PC-9 (cell line): ENCODE measurements at regions not wholly inside any gene's neighbourhood (a gene's known extent, or its start where the extent isn't known, plus 50 kb on each side); places are given as distances from the start of the nearest gene placed in this dataset.

ENCODE experiments used
- BruUV-seq: library from RNA; stranded (reverse); fragments of 400-500 nt; replicated peaks from 2 replicates; lab custom pipeline; 2021; lab: Mats Ljungman, UMichigan
- CTCF ChIA-PET: fragments of 300-600 bp; sonication (Branson Sonifier 250); formaldehyde crosslinking; loops from one replicate; lab custom pipeline; 2022; ENCODE audit warnings: antibody characterized with exemption; lab: Charles Lee
- POLR2A ChIA-PET: fragments of 300-600 bp; sonication (Branson Sonifier 250); formaldehyde crosslinking; loops from one replicate; lab custom pipeline; 2022; ENCODE audit warnings: antibody characterized with exemption; ENCODE audit not compliant: unreplicated experiment; lab: Charles Lee
- DNase-seq, 2 experiments: peaks; one replicate each; pipeline versions ENCODE4 v3.0.0 to v3.0.0-alpha.2; 2015 to 2022; ENCODE audit warnings: mixed read lengths in 1 of 2
- H2AFZ ChIP-seq: fragments of 200-600 bp; sonication (generic); 2 replicates; pipeline ENCODE4 v1.8.1; 2017; ENCODE audit warnings: antibody characterized with exemption
- H3F3A ChIP-seq: fragments of 200-600 bp; sonication (generic); 2 replicates; pipeline ENCODE4 v1.8.1; 2017; ENCODE audit warnings: antibody characterized with exemption, mild to moderate bottlenecking, low read depth; ENCODE audit not compliant: insufficient read depth
- H3K27ac ChIP-seq: fragments of 200-600 bp; sonication (generic); 2 replicates; pipeline ENCODE4 v1.6.1; 2016; ENCODE audit warnings: mixed run types
- H3K27me3 ChIP-seq: fragments of 200-600 bp; sonication (generic); 2 replicates; pipeline ENCODE4 v1.6.1; 2016; ENCODE audit warnings: low read depth, mixed run types; ENCODE audit not compliant: insufficient read depth
- H3K36me3 ChIP-seq: fragments of 200-600 bp; sonication (generic); 2 replicates; pipeline ENCODE4 v1.6.1; 2016; ENCODE audit warnings: low read depth, mixed run types
- H3K4me1 ChIP-seq: fragments of 200-600 bp; sonication (generic); replicated peaks from 2 replicates; pipeline ENCODE4 v1.6.1; 2016; ENCODE audit warnings: mixed run types; ENCODE audit not compliant: insufficient read depth
- H3K4me2 ChIP-seq: fragments of 200-600 bp; sonication (generic); 2 replicates; pipeline ENCODE4 v1.6.1; 2017; ENCODE audit warnings: mixed run types
- H3K4me3 ChIP-seq: fragments of 200-600 bp; sonication (generic); 2 replicates; pipeline ENCODE4 v1.6.1; 2016; ENCODE audit warnings: mixed run types
- H3K79me2 ChIP-seq: fragments of 200-600 bp; sonication (generic); 2 replicates; pipeline ENCODE4 v1.6.1; 2017; ENCODE audit warnings: low read depth, mixed run types
- H3K9me2 ChIP-seq: fragments of 200-600 bp; sonication (generic); 2 replicates; pipeline ENCODE4 v1.8.1; 2017; ENCODE audit warnings: mild to moderate bottlenecking; ENCODE audit not compliant: insufficient read depth
- H3K9me3 ChIP-seq: fragments of 200-600 bp; sonication (generic); 2 replicates; pipeline ENCODE4 v1.8.1; 2016; ENCODE audit warnings: low read depth; ENCODE audit not compliant: insufficient read depth
- H4K20me1 ChIP-seq: fragments of 200-600 bp; sonication (generic); 2 replicates; pipeline ENCODE4 v1.8.1; 2017; ENCODE audit not compliant: insufficient read depth
- CTCF ChIP-seq: fragments of 200-600 bp; sonication (generic); conservative IDR thresholded peaks from 2 replicates; pipeline ENCODE4 v1.6.1; 2017; ENCODE audit warnings: mixed run types, antibody characterized with exemption, mild to moderate bottlenecking, moderate library complexity
- EZH2 ChIP-seq: fragments of 200-600 bp; sonication (generic); IDR thresholded peaks from 2 replicates; pipeline ENCODE4 v1.8.0; 2017; ENCODE audit warnings: antibody characterized with exemption, low read depth
- intact Hi-C: fragments of 100-400 bp; cut with micrococcal nuclease; formaldehyde crosslinking; loops from one replicate; pipeline ENCODE4 v1.10.0; 2022; ENCODE audit not compliant: unreplicated experiment

- no peaks in the 10 kb centered on the region for H3K36me3 ChIP-seq
- H3K27ac ChIP-seq, result no peak overlapping the region
- no TSS peak for BruUV-seq
- H3K9me3 ChIP-seq, result no peaks in the 10 kb centered on the region
- H3K4me1 ChIP-seq, result no peaks in the 10 kb centered on the region
- CTCF ChIA-PET, result interaction anchor here (0.5 kb wide), 1 partner anchor 926 kb away, joined by 3 read pairs; no protein-coding TSS in a partner anchor
- DNase-seq, result no peak
- H3K27me3 ChIP-seq, result no peaks in the 10 kb centered on the region
- no peak overlapping the region for H3K4me3 ChIP-seq
- no peak overlapping the region for H3K4me2 ChIP-seq
- no peaks in the 10 kb centered on the region for H4K20me1 ChIP-seq
- no peak overlapping the region for H2AFZ ChIP-seq
- H3K9me2 ChIP-seq, result no peaks in the 10 kb centered on the region
- no peak for TF ChIP-seq CTCF
- TF ChIP-seq EZH2, result no peak
- H3F3A ChIP-seq, result no peaks in the 10 kb centered on the region
- POLR2A ChIA-PET, result interaction anchor here (0.5 kb wide), 1 partner anchor 16 kb away, joined by 4 read pairs; no protein-coding TSS in a partner anchor
- H3K79me2 ChIP-seq, result no peaks in the 10 kb centered on the region
- intact Hi-C loops, result no loop called here
Measured at GRCh38 chr4:31068257-31069075, 348.3 kb downstream of the PCDH7 start.

GRCh38 chr4:31069151-31069550 is 349.0 kb downstream of the PCDH7 start:
- ChIA-PET CTCF (no interaction called here), POLR2A (interaction anchor here (0.5 kb wide), 1 partner anchor 15 kb away, joined by 4 read pairs; no protein-coding TSS in a partner anchor)
- intact Hi-C loops, result no loop called here

More at GRCh38 chr4:31069151-31069550, 349.0 kb downstream of the PCDH7 start:
- Histone ChIP-seq H3K4me3 (no peak overlapping the region), H3K27ac (no peak overlapping the region), H3K9me2 (no peaks in the 10 kb centered on the region), H2AFZ (no peak overlapping the region), H3K4me1 (no peaks in the 10 kb centered on the region), H3F3A (no peaks in the 10 kb centered on the region), H3K9me3 (no peaks in the 10 kb centered on the region), H3K27me3 (no peaks in the 10 kb centered on the region), H3K4me2 (no peak overlapping the region), H3K79me2 (no peaks in the 10 kb centered on the region), H4K20me1 (no peaks in the 10 kb centered on the region), H3K36me3 (no peaks in the 10 kb centered on the region)
- no peak for DNase-seq
- no TSS peak for BruUV-seq
- TF ChIP-seq CTCF (no peak), EZH2 (no peak)
